HepG2 (cell line): ENCODE measurements at regions not wholly inside any gene's neighbourhood (a gene's known extent, or its start where the extent isn't known, plus 50 kb on each side); places are given as distances from the start of the nearest gene placed in this dataset.

Source experiments
- CEBPB ChIP-seq: IDR thresholded peaks from 2 replicates; pipeline ENCODE4 v1.6.1; 2011; ENCODE audit warnings: low read depth, low read length, improper control_type of control experiment, borderline replicate concordance
- CREB1 ChIP-seq, 2 experiments: fragments of 450-650 bp in 1 of 2; IDR thresholded peaks; 2 replicates each; pipeline ENCODE4 v1.6.1; 2016 to 2017; ENCODE audit warnings: control low read depth in 1 of 2, mild to moderate bottlenecking in 1 of 2, missing compliant biosample characterization in 1 of 2, missing genetic modification characterization in 1 of 2
- EZH2 ChIP-seq: conservative IDR thresholded peaks from 2 replicates; pipeline ENCODE4 v1.6.1; 2012; ENCODE audit warnings: mild to moderate bottlenecking, low read depth, low read length, moderate library complexity
- FOXM1 ChIP-seq: sonication (generic); formaldehyde crosslinking; IDR thresholded peaks from 2 replicates; pipeline ENCODE4 v1.5.0; 2020; ENCODE audit warnings: missing genetic modification reagents
- HOMEZ ChIP-seq: IDR thresholded peaks from 2 replicates; pipeline ENCODE4 v1.6.1; 2016; ENCODE audit warnings: low read depth
- ZBTB40 ChIP-seq, 2 experiments: fragments of 450-650 bp in 1 of 2; sonication (generic) in 1 of 2; formaldehyde crosslinking in 1 of 2; IDR thresholded peaks; 2 replicates each; pipeline versions ENCODE4 v1.6.1 to v1.8.0; 2016 to 2022; ENCODE audit warnings: antibody characterized with exemption in 1 of 2, mild to moderate bottlenecking in 1 of 2, missing genetic modification reagents in 1 of 2

- TF ChIP-seq EZH2 = no peak
- TF ChIP-seq ZBTB40 (IDR thresholded peaks at IDR 0.05) = no peak
- no peak for TF ChIP-seq ZBTB40 (CRISPR knock-in tag; IDR thresholded peaks at IDR 0.05)
- no peak for TF ChIP-seq CEBPB
- TF ChIP-seq HOMEZ = no peak
- TF ChIP-seq FOXM1 (CRISPR knock-in tag) = no peak
- TF ChIP-seq CREB1 (IDR thresholded peaks at IDR 0.05) = no peak
- no peak for TF ChIP-seq CREB1 (CRISPR knock-in tag; IDR thresholded peaks at IDR 0.05)
Measured at GRCh38 chr14:83297361-83297760, 1763.7 kb upstream of the SEL1L start.
